ENCODE measurements at regions not wholly inside any gene's neighbourhood (a gene's known extent, or its start where the extent isn't known, plus 50 kb on each side); places are given as distances from the start of the nearest gene placed in this dataset.

DNA sequence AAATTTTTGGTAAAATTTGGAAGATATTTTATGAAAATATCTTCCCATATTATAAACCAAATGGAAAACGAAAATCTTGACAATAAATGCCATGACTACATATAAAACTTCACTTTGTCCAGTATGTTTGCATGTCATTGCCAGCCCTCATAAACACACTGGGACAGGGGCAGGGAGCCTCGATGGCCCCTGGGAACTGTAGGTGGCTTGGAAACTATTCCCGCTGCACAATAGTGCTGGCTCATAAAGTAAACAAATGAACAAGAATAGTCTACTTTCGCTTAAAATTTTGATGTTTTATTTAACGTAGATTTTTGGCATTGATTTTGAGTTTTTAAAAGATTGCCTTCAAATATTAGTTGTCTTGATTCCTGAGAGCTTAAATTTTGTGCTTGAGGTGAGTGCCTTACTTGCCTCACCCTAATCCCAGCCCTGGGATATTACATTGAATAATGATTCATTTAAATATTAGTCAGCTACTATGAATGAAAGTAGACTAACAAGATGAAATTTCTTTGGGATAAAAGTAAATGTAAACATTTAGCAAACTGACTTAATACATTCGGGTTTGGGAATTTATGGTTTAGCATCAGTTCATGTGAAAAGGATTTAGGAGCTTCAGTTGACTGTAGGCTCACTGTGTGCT is 74.0 kb upstream of the PKP2 start:
- no peak for TF ChIP-seq ELF4 (IDR thresholded peaks at IDR 0.05)
- no peak for TF ChIP-seq FOXK2 (IDR thresholded peaks at IDR 0.05)
- TF ChIP-seq FOXA1 (IDR thresholded peaks at IDR 0.05) = no peak
- TF ChIP-seq SP1 (IDR thresholded peaks at IDR 0.05) = no peak
- TF ChIP-seq TARDBP (IDR thresholded peaks at IDR 0.05) = no peak
- no peak for TF ChIP-seq FOXM1 (IDR thresholded peaks at IDR 0.05; ENCODE audit: borderline replicate concordance)
- TF ChIP-seq SUZ12 (IDR thresholded peaks at IDR 0.05) = no peak
- no peak for TF ChIP-seq BHLHE40 (IDR thresholded peaks at IDR 0.05; ENCODE audit: borderline replicate concordance)
- TF ChIP-seq NFRKB (IDR thresholded peaks at IDR 0.05) = no peak
